ENCODE measurements at regions not wholly inside any gene's neighbourhood (a gene's known extent, or its start where the extent isn't known, plus 50 kb on each side); places are given as distances from the start of the nearest gene placed in this dataset.
"Not testable (repeated sequence)": the region's sequence is repeated elsewhere in the genome, so short reads cannot be mapped to it uniquely, and the experiment has no call there.

DNA sequence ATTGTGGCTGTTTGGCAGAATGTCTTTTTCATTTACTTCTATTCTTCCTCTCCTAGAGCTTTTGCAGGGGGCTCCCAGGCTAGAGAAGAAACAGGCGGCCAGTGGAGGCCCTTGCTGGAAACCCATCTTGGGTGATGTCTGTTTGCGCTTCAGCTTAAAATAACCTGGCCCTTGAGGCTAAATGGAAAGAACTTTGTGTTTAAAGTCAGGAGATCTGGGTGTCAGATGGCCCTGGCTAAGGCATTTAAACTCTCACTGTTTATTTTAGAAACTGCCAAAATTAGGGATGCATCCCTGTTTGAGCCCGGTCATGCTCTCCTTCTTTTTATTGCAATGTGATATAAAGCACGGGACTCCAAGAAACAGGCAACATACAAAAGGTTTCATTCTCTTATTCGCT, 118.4 kb upstream of the RMP24 start:
- H3K9me3 ChIP-seq: no peaks in the 10 kb centered on the region
- no peaks in the 10 kb centered on the region for H3K27me3 ChIP-seq
- H3K36me3 ChIP-seq: no peaks in the 10 kb centered on the region
- H3K4me3 ChIP-seq: no peak overlapping the region
- no peak for DNase-seq

DNA sequence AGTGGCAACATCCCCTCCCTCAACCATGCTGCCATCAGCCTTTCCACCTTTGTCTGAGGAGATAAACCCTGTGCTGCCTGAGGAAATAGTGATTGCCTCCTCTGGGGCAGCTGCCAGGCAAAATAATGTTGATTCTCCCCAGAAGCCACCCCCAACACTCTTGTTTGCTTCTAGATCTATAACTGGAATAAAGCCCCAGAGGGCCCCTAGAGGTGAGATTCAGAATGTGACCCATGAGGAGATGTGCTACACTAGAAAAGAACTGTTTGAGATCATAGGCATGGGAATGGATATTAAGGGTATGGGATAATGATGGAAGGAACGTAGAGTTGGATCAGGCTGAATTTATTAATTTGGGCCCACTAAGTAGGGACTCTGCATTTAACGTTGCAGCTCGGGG, 116.3 kb upstream of the RMP24 start:
- no peaks in the 10 kb centered on the region for H3K9me3 ChIP-seq
- no peaks in the 10 kb centered on the region for H3K36me3 ChIP-seq
- DNase-seq: no peak
- H3K4me3 ChIP-seq: no peak overlapping the region
- no peaks in the 10 kb centered on the region for H3K27me3 ChIP-seq

DNA sequence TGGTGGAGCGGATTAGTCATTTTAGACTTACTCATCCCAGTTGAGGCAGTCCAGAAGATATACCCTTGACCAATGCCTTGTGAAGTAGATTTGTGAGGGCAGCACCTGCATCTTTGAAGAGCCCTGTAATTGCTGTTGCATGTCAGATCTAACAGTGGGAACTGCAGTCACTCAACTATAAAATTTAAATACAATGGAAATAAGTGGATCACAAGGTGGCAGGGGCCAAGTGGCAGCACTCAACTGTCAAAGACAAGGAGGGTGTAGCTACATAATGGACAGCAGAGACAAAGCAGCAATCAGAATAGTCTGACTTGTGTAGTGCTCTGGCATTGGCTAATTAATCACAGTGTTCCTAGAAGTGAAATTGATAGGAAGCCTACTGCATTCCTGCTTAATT, 115.8 kb upstream of the RMP24 start:
- DNase-seq, H3K27me3 ChIP-seq, H3K9me3 ChIP-seq, H3K4me3 ChIP-seq, H3K36me3 ChIP-seq: not testable (repeated sequence)

DNA sequence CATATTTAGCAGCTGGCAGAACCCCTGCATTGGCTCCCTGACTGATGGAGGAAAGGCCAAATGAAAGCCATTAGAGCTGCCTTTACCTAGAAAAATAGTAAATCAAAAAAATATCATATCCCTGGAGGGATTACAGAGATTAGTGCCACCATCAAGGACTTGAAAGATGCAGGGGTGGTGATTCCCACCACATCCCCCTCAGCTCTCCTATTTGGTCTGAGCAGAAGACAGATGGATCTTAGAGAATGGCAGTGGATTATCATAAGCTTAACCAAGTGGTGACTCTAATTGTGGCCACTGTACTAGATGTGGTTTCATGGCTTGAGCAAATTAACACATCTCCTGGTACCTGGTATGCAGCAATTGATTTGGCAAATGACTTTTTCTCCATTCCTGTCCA, 114.9 kb upstream of the RMP24 start:
- H3K9me3 ChIP-seq, H3K36me3 ChIP-seq, DNase-seq, H3K4me3 ChIP-seq, H3K27me3 ChIP-seq: not testable (repeated sequence)

DNA sequence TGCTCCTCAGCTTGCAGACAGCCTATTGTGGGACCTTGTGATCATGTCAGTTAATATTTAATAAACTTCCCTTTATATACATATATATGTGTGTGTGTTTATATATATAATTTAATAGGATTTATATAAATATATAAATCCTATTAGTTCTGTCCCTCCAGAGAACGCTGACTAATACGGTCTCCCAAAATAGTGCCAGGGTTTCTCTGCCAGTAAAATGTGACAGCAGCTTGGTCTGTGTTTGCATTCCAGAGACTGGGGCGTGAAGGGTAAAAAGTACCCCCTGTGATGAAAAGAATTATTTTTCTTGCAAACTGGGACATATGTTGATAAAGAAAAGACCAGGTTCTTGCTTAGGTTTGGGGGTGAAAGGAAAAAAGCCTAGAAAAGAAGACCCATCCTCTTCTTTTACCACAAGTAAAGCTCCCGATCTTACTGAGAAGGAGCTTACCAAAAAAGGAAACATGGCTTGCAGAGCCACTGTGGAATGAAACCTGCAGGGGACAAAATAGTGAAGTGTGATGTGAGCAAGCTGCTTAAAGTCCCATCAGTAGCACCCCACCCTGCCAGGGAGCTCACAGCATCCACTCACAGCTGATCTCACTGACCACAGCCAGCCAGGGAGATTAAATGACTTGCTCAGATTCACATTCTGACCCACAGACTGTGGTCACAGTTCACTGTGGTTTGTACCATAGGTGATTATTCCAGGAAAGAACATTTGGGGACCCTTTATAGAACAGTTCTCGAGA, 110.9 kb upstream of the RMP24 start:
- Histone ChIP-seq H3K36me3 (no peaks in the 10 kb centered on the region), H3K9me3 (no peaks in the 10 kb centered on the region), H3K27me3 (no peaks in the 10 kb centered on the region), H3K4me3 (no peak overlapping the region)
- no peak for DNase-seq

DNA sequence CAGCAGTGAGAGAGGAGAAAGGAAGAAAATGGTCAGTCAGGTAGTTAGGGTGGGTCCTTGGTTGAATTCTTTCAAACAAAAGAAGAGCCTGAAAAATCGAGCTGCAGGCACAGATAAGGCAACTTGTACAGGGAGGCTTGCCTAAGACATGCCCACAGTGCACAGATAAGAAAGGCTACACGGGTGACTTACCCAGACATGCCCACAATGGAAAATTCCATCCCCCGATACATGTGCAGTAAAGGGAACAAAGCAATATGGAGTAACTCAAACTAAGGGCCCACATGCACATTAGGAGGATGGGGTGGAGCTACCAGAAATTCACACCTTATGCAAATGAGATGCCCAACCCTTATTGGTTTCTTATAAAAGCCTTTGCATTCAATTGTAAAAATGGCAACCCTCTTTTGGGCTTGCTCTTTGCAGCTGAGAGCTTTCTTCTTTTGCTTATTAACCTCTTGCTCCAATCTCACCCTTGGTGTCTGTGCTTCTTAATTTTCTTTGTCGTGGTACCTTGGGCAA, 110.3 kb upstream of the RMP24 start:
- no peaks in the 10 kb centered on the region for H3K27me3 ChIP-seq
- no peaks in the 10 kb centered on the region for H3K36me3 ChIP-seq
- no peak for DNase-seq
- H3K4me3 ChIP-seq: no peak overlapping the region
- H3K9me3 ChIP-seq: no peaks in the 10 kb centered on the region

DNA sequence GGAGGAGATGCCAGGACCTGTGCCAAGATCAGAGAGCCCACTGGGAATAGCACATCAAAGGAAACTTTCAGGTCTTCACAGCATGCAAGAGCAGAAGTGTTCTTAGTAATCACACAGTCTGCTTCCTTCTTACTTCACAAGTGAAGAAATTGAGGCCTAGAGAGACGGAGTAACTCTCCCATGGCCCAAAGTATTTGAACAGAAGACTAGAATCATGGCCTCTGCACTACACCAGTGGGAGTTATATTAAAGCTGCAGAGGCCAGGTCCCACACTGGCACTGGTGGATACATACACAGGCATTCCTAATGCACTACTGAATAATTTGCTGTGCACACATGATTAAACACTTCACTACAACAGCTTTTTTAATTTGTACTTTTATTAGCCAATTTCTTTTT, 107.6 kb upstream of the RMP24 start:
- Histone ChIP-seq H3K27me3 (no peaks in the 10 kb centered on the region), H3K36me3 (no peaks in the 10 kb centered on the region), H3K4me3 (no peak overlapping the region), H3K9me3 (no peaks in the 10 kb centered on the region)
- no peak for DNase-seq

DNA sequence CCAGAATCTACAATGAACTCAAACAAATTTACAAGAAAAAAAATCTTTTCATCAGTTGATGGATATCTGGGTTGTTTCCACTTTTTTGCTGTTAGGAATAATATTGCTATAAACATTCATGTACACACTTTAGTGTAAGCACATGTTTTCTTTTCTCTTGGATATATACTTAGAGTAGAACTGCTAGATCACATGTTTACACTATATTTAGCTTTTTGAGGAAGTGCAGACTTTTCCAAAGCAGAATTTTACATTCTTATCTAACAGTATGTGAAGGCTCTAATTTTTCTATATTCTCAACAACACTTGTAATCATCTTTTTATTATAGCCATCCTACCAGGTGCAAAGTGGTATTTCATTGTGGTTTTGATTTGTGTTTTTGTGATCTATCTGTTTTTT, 103.6 kb upstream of the RMP24 start:
- DNase-seq: no peak
- Histone ChIP-seq H3K36me3 (no peaks in the 10 kb centered on the region), H3K4me3 (no peak overlapping the region), H3K9me3 (no peaks in the 10 kb centered on the region), H3K27me3 (no peaks in the 10 kb centered on the region)

DNA sequence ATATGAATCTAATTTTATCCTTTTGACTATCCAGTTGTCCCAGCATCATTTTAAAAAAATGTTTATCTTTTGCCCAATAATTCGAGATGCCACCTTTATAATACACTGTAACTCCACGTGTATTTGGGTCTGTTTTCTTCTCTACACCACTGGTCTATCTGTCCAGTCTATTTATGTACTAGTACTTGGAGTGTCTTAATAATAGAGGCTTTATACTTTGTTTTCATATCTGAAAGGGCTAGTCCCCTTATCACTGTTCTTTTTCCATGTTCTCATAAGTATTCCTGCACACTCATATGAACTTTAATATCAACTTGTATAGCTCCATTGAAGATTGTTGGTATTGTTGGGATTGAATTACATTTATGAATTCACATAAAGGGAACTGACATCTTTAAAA, 101.1 kb upstream of the RMP24 start:
- no peak overlapping the region for H3K4me3 ChIP-seq
- no peaks in the 10 kb centered on the region for H3K9me3 ChIP-seq
- no peaks in the 10 kb centered on the region for H3K27me3 ChIP-seq
- no peak for DNase-seq
- H3K36me3 ChIP-seq: no peaks in the 10 kb centered on the region

DNA sequence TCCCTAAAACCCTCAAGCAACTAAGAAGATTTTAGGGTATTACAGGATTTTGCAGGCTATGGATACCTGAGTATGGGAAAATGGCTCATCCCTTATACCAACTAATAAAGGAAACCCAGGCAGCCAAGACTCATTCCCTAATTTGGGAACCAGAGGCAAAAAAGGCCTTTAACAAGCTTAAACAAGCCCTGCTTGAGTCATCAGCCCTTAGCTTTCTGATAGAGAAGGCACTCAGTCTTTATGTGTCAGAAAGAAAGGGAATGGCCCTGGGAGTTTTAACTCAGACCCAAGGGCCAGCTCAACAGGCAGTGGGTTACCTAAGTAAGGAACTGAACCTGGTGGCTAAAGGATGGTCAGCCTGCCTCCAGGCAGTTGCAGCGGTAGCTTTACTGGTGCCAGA, 96.9 kb upstream of the RMP24 start:
- DNase-seq: no peak
- Histone ChIP-seq H3K36me3 (no peaks in the 10 kb centered on the region), H3K27me3 (no peaks in the 10 kb centered on the region), H3K9me3 (no peaks in the 10 kb centered on the region), H3K4me3 (no peak overlapping the region)

DNA sequence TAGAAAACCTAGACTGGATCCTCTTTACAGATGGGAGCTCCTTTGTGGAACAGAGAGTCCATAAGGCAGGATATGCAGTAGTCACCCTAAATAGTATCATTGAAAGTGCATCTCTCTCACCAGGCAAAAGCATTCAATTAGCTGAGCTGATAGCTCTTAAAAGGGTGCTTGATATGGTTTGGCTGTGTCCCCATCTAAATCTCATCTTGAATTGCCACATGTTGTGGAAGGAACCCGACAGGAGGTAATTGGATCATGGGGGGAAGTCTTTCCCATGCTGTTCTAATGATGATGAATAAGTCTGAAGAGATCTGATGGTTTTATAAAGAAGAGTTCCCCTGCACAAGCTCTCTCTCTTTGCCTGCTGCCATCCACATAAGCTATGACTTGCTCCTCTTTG, 96.2 kb upstream of the RMP24 start:
- H3K36me3 ChIP-seq: no peaks in the 10 kb centered on the region
- no peaks in the 10 kb centered on the region for H3K9me3 ChIP-seq
- no peaks in the 10 kb centered on the region for H3K27me3 ChIP-seq
- no peak overlapping the region for H3K4me3 ChIP-seq
- no peak for DNase-seq

DNA sequence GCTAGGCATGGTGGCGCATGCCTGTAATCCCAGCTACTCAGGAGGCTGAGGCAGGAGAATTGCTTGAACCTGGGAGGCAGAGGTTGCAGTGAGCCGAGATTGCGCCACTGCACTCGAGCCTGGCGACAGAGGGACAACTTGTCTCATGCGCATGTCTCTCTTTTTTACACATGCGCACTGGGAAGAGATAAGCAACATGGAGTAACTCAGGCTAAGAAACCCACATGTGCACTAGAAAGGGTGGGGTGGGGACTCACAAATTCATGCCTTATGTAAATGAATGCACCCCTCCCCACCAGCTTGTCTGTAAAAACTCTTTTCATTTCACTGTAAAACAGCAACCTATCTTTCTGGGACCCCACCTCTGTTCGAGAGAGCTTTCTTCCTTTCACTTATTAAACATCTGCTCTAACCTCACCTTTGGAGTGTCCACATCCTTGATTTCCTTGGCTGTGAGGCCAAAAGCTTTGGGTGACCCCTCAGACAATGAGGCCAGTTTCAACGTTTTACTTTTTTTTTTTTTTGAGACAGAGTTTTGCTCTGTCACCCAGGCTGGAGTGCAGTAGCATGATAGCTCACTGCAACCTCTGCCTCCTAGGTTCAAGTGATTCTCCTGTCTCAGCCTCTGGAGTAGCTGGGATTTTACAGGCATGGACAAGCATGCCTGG, 91.6 kb upstream of the RMP24 start:
- Histone ChIP-seq H3K9me3 (no peaks in the 10 kb centered on the region), H3K27me3 (no peaks in the 10 kb centered on the region), H3K4me3 (no peak overlapping the region), H3K36me3 (no peaks in the 10 kb centered on the region)
- DNase-seq: no peak

DNA sequence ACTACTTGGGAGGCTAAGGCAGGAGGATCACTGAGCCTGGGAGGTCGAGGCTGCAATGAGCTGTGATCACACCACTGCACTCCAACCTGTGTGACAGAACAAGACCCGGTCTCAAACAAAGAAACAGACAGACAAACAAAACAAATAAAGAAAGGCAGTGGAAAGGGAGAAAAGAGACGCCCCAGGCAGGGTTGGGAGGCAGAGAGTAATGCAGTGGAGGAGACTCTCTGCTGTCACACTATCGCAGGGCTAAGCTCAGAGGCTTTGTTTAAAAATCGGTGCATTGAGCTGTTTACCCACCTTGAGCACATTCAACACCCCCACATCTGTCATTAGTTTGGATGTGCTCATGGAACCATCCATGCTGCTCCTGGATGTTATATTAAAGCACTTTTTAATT, 84.2 kb upstream of the RMP24 start:
- peaks cover 3% of the 10 kb centered on the region; the same call in 1 of the 2 replicates for H3K9me3 ChIP-seq
- H3K36me3 ChIP-seq: no peaks in the 10 kb centered on the region
- no peak overlapping the region for H3K4me3 ChIP-seq
- no peaks in the 10 kb centered on the region for H3K27me3 ChIP-seq
- no peak for DNase-seq

DNA sequence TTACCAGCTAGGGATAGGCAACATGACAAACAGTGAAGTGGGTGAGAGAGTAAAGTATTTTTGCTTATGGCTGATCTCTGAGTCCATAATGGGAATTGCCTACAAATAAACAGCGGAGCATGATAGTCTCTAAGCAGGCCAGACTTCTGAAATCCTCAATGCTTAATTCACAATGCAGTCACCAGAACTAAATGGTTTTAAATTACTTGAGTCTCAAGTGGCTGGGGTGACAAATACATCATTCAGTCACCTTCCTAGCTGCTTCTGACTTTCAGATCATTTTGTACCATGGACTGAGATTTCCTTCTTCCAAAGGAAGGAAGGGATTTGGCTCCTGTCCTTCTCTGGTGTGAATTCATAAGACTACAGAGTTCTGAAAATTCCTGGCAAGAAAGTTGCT, 82.8 kb upstream of the RMP24 start:
- no peaks in the 10 kb centered on the region for H3K27me3 ChIP-seq
- H3K9me3 ChIP-seq: peaks cover 3% of the 10 kb centered on the region; the same call in 1 of the 2 replicates
- H3K4me3 ChIP-seq: no peak overlapping the region
- H3K36me3 ChIP-seq: no peaks in the 10 kb centered on the region
- no peak for DNase-seq

DNA sequence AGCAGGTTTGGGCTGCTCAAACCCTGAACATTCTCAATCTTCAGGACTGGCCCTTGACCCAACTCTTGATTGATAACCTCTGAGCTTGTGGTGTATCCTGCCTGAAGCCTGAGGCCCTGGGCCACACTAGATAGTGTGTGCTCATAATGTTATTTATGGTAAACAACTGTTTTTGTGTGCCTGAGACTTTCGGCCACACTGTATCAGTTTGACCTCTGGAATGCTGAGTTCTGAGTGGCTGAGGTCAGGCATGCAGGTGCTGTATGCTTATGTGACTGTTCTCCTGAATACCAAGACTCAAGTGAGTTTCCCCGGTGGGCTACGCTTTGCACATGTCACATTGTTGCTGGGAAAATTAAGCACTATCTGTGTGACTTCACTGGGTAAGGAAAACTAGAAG, 82.2 kb upstream of the RMP24 start:
- H3K36me3 ChIP-seq: no peaks in the 10 kb centered on the region
- DNase-seq: no peak
- H3K27me3 ChIP-seq: no peaks in the 10 kb centered on the region
- peaks cover 3% of the 10 kb centered on the region; the same call in 1 of the 2 replicates for H3K9me3 ChIP-seq
- no peak overlapping the region for H3K4me3 ChIP-seq

DNA sequence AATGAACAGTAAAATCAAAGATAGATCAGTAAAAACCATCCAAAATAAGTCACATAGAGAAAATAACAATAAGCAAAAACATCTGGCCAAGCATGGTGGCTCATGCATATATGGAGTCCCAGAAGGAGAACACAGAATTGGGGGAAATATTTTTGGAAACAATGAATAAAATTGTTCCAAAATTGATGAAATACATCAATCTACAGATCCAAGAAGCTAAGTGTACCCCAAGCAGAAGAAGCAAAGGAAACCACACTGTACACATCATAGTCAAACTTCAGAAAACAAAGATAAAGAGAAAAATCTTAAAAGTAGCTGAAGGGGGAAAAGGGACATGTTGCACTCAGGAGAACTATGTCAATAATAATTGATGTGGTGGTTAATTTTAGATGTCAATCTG, 80.4 kb upstream of the RMP24 start:
- Histone ChIP-seq H3K36me3 (no peaks in the 10 kb centered on the region), H3K4me3 (no peak overlapping the region), H3K9me3 (peaks cover 3% of the 10 kb centered on the region; the same call in 1 of the 2 replicates), H3K27me3 (no peaks in the 10 kb centered on the region)
- no peak for DNase-seq

DNA sequence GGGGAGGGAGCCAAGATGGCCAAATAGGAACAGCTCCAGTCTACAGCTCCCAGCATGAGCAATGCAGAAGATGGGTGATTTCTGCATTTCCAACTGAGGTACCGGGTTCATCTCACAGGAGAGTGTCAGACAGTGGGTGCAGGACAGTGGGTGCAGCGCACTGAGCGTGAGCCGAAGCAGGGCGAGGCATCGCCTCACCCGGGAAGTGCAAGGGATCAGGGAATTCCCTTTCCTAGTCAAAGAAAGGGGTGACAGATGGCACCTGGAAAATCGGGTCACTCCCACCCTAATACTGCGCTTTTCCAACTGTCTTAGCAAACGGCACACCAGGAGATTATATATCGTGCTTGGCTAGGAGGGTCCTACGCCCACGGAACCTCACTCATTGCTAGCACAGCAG, 75.0 kb upstream of the RMP24 start:
- H3K27me3 ChIP-seq, H3K36me3 ChIP-seq, DNase-seq, H3K9me3 ChIP-seq, H3K4me3 ChIP-seq: not testable (repeated sequence)

DNA sequence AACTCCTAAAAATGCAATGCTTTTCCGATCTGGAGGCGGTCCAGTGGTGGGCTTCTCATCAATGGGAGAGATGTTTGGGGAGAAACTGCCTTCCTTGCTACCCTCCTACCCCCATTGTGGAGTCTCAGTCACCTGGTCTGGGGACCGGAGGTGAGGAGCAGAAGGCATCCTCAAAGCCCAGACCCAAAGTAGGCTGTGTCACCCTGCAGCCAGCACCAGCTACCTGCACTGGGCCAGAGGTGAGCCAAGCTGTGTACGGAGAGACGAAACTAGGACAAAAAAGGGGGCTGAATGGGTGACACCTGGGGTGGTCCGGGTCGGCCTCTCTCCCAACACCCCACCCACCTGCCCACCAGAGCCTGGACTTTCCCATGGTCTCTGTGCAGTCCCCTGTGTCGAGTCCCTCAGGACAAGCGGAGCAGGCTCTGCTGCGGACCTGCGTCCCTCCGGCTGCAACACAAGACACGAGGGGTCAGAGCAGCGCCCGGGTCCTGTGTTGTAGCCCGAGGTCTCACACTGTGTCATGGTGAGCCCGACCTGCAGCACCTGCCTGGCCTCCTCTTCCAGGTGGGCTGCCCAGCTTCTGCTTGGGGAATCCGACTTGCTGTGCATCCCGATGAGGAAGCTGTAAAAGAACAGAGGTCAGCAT, 68.0 kb upstream of the RMP24 start:
- Histone ChIP-seq H3K27me3 (no peaks in the 10 kb centered on the region), H3K36me3 (no peaks in the 10 kb centered on the region)
- DNase-seq: no peak

More for the DNA sequence above, 68.0 kb upstream of the RMP24 start:
- Histone ChIP-seq H3K4me3 (no peak overlapping the region), H3K9me3 (peaks cover 1% of the 10 kb centered on the region; the same call in 1 of the 2 replicates)

Measured in MG63 (cell line).